ENCODE measurements at regions not wholly inside any gene's neighbourhood (a gene's known extent, or its start where the extent isn't known, plus 50 kb on each side); places are given as distances from the start of the nearest gene placed in this dataset.

DNA sequence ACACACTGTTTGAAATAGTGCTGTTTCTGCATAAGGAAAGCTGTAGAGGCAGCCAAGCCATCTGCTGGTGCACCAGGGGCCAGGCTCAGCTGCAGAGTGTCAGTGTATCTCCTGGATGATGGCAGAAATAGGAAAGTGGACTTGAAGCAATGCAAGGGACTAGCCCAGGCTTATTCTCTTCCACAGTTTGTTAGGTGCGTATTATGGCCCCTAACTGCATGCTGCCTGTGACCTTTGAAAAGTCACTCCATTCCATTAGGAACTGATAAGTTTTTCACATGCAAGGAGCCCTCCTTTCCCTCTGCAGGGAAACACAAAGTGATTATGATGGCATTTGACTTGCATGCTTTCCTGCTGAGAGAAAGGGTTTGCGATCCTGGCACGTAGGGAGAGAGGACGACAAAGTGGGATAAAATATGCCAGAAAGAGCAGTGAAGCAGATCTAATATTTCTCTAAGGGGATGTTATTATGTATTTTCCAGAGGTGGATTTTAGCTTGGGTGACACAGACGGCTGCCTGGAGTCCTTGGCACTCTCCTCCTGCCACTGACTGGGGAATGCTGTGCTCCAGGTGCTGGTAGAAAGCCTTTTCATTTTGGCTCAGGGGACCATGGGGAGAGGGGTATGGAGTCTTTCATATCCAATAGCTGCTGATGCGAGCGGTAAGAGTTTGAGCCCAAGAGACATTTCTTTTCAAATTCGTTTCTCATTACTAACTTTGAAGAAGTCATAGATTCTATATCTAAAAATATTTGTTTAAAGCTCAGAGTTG lies 402.1 kb upstream of the B3GALT2 start:
- H2AFZ ChIP-seq (ENCODE audit: low read depth, low read length) = no peak overlapping the region
- no peak overlapping the region for H3K9ac ChIP-seq (ENCODE audit: insufficient read depth in 1 of 2, low read depth in 2 of 2, low read length in 2 of 2)
- no peaks in the 10 kb centered on the region for H3K4me1 ChIP-seq (replicated peaks in 1 of 2; ENCODE audit: control insufficient read depth in 2 of 2, insufficient read depth in 2 of 2, low read length in 2 of 2)
- WGBS (ENCODE audit: insufficient coverage, low coverage, missing lambda C conversion rate) = 4% methylated on average over 8 of the region's 8 CpGs
- TF ChIP-seq FOSL1 (tag; conservative IDR thresholded peaks at IDR 0.05) = no peak
- no peak for TF ChIP-seq ZKSCAN1 (IDR thresholded peaks at IDR 0.05; ENCODE audit: low read depth, low read length)
- no peak for TF ChIP-seq FOXA1 (IDR thresholded peaks at IDR 0.05; ENCODE audit: borderline replicate concordance)
- no peak for TF ChIP-seq TAF15 (IDR thresholded peaks at IDR 0.05; ENCODE audit: low read depth, low read length)
- no peak for TF ChIP-seq CBX5 (IDR thresholded peaks at IDR 0.05; ENCODE audit: borderline replicate concordance, low read depth)
- TF ChIP-seq, protein P1, sequence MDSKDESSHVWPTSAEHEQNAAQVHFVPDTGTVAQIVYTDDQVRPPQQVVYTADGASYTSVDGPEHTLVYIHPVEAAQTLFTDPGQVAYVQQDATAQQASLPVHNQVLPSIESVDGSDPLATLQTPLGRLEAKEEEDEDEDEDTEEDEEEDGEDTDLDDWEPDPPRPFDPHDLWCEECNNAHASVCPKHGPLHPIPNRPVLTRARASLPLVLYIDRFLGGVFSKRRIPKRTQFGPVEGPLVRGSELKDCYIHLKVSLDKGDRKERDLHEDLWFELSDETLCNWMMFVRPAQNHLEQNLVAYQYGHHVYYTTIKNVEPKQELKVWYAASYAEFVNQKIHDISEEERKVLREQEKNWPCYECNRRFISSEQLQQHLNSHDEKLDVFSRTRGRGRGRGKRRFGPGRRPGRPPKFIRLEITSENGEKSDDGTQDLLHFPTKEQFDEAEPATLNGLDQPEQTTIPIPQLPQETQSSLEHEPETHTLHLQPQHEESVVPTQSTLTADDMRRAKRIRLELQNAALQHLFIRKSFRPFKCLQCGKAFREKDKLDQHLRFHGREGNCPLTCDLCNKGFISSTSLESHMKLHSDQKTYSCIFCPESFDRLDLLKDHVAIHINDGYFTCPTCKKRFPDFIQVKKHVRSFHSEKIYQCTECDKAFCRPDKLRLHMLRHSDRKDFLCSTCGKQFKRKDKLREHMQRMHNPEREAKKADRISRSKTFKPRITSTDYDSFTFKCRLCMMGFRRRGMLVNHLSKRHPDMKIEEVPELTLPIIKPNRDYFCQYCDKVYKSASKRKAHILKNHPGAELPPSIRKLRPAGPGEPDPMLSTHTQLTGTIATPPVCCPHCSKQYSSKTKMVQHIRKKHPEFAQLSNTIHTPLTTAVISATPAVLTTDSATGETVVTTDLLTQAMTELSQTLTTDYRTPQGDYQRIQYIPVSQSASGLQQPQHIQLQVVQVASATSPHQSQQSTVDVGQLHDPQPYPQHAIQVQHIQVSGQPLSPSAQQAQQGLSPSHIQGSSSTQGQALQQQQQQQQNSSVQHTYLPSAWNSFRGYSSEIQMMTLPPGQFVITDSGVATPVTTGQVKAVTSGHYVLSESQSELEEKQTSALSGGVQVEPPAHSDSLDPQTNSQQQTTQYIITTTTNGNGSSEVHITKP (IDR thresholded peaks at IDR 0.05; ENCODE audit: partially characterized antibody) = no peak
- TF ChIP-seq, protein P2, sequence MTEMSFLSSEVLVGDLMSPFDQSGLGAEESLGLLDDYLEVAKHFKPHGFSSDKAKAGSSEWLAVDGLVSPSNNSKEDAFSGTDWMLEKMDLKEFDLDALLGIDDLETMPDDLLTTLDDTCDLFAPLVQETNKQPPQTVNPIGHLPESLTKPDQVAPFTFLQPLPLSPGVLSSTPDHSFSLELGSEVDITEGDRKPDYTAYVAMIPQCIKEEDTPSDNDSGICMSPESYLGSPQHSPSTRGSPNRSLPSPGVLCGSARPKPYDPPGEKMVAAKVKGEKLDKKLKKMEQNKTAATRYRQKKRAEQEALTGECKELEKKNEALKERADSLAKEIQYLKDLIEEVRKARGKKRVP (CRISPR knock-in tag; IDR thresholded peaks at IDR 0.05) = no peak
- no peaks in the 10 kb centered on the region for H4K20me1 ChIP-seq (replicated peaks; ENCODE audit: control insufficient read depth, insufficient read depth, low read length)
- H3K9me1 ChIP-seq (ENCODE audit: control insufficient read depth, insufficient read depth, low read length) = no peaks in the 10 kb centered on the region
- peaks cover 3% of the 10 kb centered on the region; the same call in 1 of the 2 replicates for H3K9me3 ChIP-seq (replicated peaks; ENCODE audit: control insufficient read depth, insufficient read depth, low read depth, low read length)
- no peak overlapping the region for H3K27ac ChIP-seq (ENCODE audit: extremely low read depth, low read depth, low read length)
- intact Hi-C loops (cut with micrococcal nuclease) = no loop called here
- ChIA-PET POLR2A (no interaction called here), CTCF (ENCODE audit: low intra/inter-chr PET ratio) (no interaction called here)
- ATAC-seq (no peak), FAIRE-seq (no peak), DNase-seq (ENCODE audit: extremely low read depth in 1 of 4, low spot score in 3 of 4) (no peak)
- H3K4me3 ChIP-seq = no peak overlapping the region
- no peak overlapping the region for H3K4me2 ChIP-seq (ENCODE audit: insufficient read depth, low read length)
- H3K36me3 ChIP-seq (ENCODE audit: control insufficient read depth, insufficient read depth, low read length) = no peaks in the 10 kb centered on the region
- BruUV-seq (replicated peaks) = no TSS peak
- no peaks in the 10 kb centered on the region for H3K27me3 ChIP-seq (ENCODE audit: control insufficient read depth in 2 of 2, insufficient read depth in 2 of 2, low read length in 2 of 2)
- in situ Hi-C loops (cut with MboI) = no loop called here
- H3K79me2 ChIP-seq (ENCODE audit: control insufficient read depth, insufficient read depth, low read length) = no peaks in the 10 kb centered on the region

Data from K562 (cell line).